ENCODE measurements at regions not wholly inside any gene's neighbourhood (a gene's known extent, or its start where the extent isn't known, plus 50 kb on each side); places are given as distances from the start of the nearest gene placed in this dataset.
"Not testable (repeated sequence)": the region's sequence is repeated elsewhere in the genome, so short reads cannot be mapped to it uniquely, and the experiment has no call there.

DNA sequence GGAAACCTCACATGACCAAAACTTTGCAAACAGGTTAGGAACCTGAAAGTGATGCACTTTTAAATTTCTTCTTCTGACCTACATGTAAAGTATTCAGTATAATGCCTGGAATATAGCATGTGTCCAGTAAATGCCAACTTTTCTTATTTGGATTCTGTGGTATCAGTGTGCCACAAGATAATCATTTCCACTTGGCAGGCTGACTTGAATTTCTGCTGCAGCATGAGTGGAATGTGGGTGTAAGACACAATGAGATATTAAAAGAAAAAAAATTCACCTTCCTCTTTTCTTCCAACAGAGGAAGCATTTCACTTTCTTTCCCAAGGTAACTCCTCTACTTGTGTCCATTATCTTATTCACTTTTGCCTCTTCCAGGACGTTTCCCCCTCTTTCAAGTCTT is 141.9 kb upstream of the PRKD1 start:
- no peak for DNase-seq (ENCODE audit: low spot score)

DNA sequence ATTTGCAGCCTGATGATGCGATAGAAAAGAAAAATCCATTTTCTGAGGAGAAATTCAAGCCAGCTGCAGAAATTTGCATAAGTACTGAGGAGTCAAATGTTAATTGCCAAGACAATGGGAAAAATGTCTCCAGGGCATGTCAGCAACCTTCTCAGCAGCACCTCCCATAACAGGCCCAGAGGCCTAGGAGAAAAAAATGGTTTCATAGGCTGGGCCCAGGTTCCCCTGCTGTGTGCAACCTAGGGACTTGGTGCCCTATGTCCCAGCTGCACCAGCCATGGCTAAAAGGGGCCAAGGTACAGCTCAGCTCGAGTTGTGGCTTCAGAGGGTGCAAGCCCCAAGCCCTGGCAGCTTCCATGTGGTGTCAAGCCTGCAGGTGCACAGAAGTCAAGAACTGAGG is 144.8 kb upstream of the PRKD1 start:
- DNase-seq (ENCODE audit: low spot score): not testable (repeated sequence)

DNA sequence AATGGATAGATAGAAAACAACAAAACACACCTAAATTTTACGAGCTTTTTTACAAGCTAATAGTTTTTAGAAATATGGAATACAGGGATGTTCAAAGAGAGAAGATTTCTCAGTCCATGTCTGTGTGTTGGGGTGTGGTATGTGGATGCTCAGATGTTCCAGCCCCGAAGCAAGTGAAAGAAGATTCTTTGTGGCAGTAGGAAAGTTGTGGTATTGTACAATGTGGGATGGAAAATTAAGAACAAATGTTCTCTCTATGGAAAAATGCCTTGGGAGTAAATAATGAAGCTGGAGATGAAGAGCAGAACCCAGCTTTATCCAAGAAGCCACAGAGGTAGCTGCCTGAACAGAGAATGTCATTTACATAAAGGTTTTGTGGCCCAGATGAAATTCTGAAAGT is 150.3 kb upstream of the PRKD1 start:
- no peak for DNase-seq (ENCODE audit: low spot score)

DNA sequence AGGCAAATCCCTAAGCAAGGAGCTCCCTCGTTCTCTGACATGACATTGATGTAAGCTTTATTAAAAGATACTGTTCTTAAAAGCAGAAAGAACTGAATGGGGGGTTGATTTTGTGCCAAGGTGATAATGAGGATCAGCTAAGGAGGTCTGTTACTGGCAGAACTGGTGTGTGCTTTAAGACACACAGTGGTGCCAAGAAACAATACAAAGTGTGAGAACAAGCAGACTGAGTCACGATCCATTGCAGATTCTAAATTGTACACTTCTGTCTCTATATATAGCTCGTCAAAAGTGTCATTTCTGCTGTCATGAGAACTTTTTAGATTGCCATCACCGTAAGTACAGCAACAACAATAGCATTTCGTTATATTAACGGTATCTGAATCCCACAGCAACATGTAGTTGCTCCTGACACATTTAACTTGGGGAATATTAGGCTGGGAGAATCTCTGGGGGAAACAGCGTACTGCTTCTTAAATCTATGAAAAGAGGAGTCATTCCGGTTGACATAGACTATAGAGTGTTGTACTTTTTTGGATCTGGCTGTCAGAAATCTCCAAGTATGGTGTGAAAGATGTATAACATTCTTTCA is 151.3 kb upstream of the PRKD1 start:
- DNase-seq (ENCODE audit: low spot score): no peak

DNA sequence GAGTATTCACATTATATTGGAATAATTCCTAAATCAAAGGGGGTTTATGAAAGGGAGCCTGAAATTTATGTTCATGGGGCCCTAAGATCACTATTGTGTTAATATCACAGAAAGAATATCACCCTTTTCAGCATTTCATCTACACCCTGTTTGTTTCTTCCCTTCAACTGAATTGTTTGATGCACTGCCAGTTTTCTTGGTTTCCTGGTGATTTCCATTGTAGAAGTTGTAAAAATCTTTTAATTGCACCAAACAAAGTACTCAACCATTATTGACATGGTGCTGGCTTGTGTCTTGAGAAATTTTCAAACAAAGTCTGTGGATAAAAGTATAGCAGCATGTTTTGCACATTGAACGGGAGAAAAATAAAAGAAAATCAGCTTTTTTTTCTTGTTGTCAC is 154.8 kb upstream of the PRKD1 start:
- no peak for DNase-seq (ENCODE audit: low spot score)

DNA sequence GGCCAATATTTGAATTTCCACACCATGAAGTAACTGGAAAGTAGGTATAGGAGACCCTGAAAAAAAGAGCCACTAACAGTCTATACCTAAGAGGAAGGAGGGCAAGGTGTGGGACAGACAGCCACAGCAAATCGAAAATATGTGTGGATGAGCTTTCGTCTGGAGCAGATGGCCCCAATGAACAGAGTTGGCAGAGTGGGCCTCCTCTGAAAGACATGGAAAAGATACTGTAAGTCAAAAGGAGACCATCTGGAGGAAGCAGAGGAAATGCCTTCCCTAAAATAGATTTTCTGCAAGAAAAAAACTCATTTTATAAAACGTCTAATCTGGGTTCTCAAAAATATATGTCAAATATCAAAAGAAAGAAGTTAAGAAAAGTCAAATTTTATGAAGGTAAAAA is 157.2 kb upstream of the PRKD1 start:
- DNase-seq (ENCODE audit: low spot score): no peak

DNA sequence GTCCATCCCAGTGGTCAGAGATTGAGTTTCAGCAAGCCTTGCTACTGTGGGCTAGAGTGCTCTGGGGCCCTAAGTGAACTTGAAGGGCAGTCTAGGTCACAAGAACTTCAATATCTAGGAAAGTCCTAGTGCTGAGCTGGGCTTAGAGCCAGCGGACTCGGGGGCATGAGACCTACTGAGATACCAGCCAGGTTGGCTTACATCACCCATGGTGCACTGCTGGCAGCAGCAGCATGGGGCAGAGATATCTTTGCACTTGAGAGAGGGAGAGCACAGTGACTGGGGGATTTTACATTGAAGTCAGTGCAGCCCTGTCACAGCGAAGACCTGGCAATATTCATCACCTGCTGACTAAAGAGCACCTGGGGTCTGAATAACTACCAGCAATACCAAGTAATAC is 158.3 kb upstream of the PRKD1 start:
- DNase-seq (ENCODE audit: low spot score): no peak

DNA sequence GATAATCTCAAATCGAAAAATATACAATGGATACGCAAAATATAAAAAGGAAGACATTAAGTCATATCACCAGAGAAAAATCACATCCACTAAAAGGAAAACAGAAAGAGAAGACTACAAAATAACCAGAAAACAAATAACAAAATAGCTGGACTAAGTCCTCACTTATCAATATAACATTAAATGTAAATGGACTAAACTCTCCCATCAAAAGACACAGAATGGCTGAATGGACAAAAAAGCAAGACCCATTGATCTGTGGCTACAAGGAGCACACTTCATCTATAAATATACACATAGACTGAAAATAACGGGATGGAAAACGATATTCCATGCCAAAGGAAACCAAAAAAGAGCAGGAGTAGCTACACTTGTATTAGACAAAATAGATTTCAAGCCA is 161.0 kb upstream of the PRKD1 start:
- DNase-seq (ENCODE audit: low spot score): no peak

DNA sequence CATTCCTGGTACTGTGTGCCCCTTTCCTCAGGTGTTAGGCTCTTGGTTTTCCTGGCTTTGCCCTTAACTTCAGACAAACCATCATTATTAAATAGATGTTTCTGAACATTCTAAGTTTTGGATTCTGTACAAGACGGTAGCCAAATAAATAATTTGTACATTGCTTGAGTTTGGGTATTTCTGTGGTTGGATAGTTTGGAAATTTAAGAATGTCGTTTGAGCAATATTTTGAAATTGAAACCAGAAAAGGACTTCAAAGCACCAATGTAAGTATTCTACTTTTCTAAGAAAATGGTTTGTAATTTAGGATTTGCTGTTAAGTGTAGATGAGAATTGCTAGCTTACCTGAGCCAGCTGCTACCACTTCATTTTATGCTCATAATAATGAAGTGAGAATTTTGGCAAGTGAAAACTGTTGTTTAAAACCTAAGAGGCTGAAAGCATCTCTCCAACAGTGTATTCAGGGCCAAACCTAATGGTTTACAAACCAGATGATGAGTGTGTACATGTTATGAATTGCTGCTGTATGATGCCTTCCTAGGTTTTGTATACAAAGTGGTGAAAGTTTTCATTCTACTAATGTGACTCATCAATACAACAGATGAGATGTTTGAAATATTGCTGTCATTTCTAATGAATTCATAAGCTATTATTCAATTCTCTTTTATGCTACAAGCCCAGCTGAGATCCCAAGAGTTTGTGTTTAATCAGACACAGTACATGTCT is 181.5 kb upstream of the PRKD1 start:
- DNase-seq (ENCODE audit: low spot score): no peak

DNA sequence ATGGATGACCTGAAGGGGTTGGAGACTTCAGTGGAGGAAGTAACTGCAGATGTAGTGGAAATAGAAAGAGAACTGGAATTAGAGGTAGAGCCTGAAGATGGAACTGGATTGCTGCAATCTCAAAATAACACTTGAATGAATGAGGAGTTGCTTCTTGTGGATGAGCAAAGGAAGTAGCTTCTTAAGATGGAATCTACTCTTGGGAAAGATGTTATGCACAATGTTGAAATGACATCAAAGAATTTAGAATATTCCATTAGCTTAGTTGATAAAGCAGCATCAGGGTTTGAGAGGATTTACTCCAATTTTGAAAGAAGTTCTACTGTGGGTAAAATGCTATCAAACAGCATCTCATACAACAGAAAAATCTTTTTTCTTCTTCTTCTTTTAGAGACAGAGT is 186.4 kb upstream of the PRKD1 start:
- no peak for DNase-seq (ENCODE audit: low spot score)

DNA sequence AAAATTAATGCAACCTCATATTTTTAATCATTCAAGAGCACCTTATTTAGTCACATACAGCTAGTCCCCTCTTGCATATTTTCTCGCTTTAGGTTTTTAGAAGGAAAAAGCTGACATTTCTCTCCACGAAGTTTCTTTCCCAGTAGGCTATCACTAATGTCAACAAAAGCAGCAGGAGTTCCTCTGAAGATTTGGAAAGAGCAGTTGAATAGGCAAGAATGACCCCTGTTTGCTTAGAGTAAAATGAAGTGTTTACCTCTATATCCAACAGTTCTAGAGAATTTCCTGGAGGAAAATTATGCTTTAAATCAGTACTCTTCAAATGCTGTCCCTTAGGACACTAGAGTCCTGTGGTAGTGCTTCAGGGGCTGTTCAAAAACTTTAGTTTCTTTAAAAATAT is 188.1 kb upstream of the PRKD1 start:
- DNase-seq (ENCODE audit: low spot score): no peak

DNA sequence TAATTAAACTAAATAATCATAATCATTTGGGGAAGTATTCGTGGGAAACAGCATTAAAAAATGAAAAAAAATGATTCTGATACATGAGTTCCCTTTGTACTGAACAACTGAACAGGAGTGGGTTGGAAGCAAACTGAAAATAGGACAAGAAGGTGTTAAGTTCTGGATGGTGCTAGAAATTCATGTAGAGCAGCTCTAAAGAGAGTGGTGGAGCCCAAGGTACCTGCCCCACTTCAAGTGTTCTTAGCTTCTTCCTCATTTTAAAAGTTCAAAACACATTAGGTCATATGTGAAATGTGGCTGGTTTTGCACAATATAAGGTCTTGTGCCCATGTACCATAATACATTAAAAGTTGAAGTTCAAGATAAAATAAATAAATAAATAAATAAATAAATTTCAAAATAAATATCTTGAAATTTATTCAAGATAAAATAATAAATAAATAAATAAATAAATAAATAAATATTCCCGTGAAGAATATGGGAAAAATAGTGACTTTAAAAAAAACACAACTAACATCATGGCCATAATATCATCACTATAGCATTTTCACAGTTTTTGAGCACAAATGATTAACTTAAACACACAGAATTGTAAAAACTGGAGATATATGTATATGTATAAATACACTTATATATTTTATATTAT is 191.5 kb upstream of the PRKD1 start:
- DNase-seq (ENCODE audit: low spot score): no peak

DNA sequence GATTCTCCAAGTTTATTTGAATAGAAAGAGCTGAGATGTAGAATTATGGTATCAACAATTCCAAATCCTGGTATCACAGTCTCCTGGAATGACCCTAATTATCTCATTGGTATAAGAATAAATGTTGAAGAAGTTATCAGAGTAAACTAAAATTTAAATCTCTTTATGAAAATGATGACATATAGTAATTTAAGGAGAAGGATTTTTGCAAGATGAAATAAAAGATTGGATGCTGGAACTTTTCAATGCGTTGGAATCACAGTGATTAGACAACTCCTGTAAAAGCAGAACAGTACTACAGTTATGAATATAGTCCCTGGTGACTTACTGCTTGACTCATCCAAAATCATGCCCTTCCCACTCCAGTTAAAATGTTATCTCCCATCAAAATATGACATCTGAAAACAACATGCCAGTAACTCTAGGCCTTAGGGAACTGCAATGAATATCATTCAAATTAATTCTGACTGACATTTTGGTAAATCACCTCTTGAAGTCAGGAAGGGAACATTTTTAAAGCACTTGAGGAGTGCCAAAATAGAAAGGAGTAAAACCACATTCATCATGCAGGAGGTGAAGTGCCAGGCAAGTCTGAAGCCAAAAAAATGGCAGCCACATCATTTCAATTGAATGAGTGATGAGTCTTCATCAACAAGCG is 197.8 kb upstream of the PRKD1 start:
- no peak for DNase-seq (ENCODE audit: low spot score)

DNA sequence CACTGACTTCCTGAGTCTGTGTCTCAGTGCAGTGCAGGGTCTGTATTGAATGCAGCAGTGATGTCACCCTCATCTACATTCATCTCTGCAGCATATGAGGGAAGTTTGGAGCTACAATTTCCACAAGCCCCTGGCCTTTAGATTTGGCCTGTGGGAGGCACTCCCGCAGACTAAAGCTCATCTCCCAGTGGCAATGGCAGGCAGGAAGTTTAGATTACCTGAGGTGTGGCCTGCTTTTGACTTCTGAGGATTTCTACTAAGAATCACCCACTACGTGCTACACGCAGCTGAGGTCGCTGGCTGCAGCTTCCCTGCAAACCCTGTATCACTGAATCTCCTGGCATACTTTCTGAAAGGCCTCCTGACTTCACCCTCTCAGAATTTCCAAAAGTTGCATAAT is 202.2 kb upstream of the PRKD1 start:
- no peak for DNase-seq (ENCODE audit: low spot score)

DNA sequence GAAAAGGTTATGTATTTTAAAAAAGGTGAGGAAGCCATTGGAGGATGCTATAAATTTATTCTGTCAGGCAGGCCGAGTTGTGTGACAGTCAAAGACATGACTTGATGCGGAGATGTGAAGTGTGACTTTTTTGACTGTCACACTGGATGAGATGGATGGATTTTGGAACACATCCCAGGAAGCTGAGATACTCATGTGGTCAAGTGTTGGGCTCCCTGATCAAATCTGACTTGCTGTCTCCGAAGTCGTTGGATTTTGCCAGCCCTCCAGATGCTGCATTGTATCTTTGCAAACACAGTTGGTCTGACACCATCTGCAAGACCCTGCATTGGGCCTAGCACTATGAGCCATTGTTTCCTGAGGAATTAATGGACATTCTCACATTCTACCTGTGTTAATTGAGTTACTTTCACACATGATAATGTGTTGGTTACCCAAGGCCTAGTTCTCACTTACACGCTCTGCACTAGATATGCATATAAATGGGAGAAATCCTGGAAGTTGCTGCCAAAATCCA is 204.0 kb upstream of the PRKD1 start:
- DNase-seq (ENCODE audit: low spot score): no peak

DNA sequence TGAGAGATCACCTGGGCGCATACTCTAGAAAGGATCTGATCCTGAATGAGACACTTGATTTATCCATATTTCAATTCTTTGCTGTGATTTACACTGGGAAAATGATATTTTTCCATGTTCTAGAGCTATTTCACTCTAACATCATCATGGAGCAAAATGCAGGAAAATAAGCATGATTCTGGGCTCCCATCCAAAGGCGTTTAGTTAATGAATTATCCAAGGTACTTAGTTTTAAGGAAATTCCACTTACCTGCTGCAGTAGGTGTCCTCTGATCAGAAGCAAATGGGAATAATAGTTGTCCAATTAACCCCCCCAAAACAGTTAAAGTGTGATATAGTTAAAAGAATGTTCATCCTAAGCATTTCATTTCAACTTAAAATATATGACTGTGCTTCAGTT is 204.5 kb upstream of the PRKD1 start:
- no peak for DNase-seq (ENCODE audit: low spot score)

DNA sequence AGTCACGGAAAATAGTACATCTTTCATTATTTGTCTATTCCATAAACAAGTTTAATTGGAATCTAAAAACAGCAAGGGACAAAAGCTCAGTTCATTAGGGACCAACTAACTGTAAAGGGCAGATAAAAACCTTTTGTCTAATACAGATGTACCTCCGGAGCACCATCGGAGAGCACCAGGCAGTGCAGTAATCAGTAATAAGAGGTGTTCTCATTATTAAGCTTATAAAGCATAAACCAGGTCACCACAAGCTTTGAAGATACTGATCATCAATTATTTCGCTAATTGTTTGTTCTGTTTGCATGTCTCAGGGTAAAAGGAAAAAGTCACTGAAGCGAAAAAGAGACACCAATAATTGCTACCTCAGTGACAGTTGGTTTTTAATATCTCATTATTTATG is 207.3 kb upstream of the PRKD1 start:
- DNase-seq (ENCODE audit: low spot score): no peak

DNA sequence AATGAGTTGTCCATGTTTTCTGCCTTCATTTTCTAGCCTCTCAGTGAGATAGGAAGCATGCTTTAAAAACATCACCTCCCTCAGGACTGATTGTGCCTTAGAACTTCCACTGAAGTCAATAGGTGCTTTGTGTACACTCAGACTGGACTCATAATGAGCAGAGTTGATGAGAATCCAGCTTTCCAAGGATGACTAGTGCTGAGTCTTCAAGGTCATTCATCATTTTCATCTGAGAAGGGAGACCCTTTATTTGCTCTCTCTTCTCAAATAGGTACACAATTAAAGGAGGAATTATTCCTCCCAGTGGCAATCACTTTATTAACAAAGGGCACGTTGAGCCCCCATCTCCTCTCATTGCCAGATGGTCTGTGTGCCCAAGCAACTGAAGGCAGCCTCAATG is 210.9 kb upstream of the PRKD1 start:
- no peak for DNase-seq (ENCODE audit: low spot score)

DNA sequence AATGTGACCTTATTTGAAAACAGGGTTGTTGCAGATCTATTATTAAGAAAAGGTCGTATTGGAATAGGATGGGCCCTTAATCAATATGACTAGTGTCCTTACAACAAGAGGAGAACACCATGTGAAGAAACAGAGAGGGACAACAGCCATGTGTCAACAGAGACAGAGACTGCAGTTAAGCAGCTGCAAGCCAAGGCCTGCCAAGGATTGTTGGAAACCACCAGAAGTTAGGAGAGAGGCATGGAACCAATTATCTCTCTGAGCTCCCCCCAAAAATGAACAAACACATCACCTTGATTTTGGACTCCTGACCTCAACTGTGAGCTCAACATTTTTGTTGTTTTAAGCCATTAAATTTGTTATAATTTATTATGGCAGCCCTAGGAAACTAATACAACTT is 214.6 kb upstream of the PRKD1 start:
- DNase-seq (ENCODE audit: low spot score): no peak

DNA sequence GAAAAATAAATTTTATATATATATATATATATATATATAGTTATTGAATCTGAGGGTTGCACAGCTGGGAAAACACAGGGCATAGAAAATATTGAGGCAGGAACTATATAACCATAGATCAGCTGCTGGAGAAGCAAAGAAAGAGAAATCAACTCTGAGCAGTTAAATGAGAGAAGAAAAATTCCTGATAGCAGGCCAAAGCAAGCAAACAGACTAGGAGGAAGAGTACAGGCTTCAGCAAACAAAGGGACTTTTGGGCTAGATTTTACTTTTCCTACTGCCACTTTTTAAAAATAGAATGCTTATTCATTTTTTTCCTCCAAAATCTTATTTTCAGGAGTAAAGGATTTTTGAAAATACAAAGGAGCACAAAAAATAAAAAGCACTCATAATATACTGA is 216.0 kb upstream of the PRKD1 start:
- no peak for DNase-seq (ENCODE audit: low spot score)

DNA sequence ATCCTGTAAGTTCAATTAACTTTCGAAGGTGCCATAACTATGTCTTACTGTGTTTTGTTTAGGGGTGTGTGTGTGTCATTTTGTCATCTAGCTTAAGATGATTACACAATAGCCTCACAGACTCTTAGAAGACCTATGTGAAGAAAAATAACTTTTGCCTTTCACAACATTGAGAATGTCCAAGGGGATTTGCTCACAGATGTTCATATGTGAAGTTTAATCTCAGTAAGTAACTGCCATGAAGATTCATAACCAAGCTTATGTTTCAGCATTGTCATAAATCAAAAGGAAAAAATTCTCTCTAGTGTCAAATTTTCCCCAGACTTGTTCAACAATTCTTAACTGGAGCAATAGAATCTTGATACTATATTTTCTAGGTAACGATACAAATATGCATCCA is 226.1 kb upstream of the PRKD1 start:
- DNase-seq (ENCODE audit: low spot score): no peak

DNA sequence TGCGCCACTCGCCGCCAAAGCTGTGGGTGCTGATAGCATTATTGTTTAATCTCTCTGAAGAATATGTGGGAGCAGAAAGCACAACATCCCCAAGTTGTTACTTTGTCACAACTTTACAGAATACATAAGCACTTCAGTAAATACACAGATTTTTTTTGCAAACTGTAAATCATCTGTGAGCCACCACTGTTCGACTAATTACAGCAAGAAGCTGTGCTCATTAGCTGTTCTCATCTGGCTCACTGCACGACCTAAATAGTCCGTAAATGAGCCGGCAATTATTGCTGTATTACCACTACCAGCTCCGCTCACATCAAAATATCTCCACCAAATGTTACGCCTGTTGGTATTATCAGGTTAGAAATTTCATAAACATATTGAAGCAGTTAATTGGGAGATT is 228.9 kb upstream of the PRKD1 start:
- DNase-seq (ENCODE audit: low spot score): no peak

DNA sequence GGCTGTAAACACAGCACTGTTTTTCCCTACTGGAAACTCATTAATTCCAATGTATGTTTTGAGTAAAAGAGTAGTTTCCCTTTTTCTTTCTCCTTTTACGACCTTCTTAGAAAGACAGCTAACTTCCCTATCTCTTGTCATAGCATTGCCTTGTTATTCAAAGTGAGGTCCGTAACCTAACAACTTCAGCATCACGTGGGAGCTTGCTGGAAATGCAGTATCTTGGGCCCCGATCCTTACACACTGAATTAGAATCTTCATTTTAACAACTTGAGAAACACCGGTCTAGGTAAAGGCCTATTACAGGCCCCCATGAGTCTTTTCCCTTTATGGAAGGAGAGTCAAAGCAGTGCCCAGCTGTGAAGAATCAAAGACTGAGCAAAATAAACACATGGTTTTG is 230.7 kb upstream of the PRKD1 start:
- DNase-seq (ENCODE audit: low spot score): no peak

Data from left forelimb (tissue), 1 donor.